Caco-2 (cell line): ENCODE measurements at regions not wholly inside any gene's neighbourhood (a gene's known extent, or its start where the extent isn't known, plus 50 kb on each side); places are given as distances from the start of the nearest gene placed in this dataset.

Experiments used
- BruUV-seq: library from RNA; stranded (reverse); fragments of 400-500 nt; replicated peaks from 2 replicates; lab custom pipeline; 2021; lab: Mats Ljungman, UMichigan
- CTCF ChIA-PET: fragments of 300-600 bp; sonication (Branson Sonifier 250); formaldehyde crosslinking; loops from one replicate; lab custom pipeline; 2022; ENCODE audit warnings: antibody characterized with exemption; lab: Charles Lee
- POLR2A ChIA-PET: fragments of 300-600 bp; sonication (Branson Sonifier 250); formaldehyde crosslinking; loops from one replicate; lab custom pipeline; 2022; ENCODE audit warnings: antibody characterized with exemption; lab: Charles Lee
- DNase-seq, 2 experiments: peaks; one replicate each; pipeline versions ENCODE4 v3.0.0 to v3.0.0-alpha.2; 2020 to 2022
- H3K27me3 ChIP-seq: replicated peaks from 2 replicates; pipeline ENCODE4 v1.6.0; 2011; ENCODE audit warnings: low read length; ENCODE audit not compliant: control insufficient read depth, insufficient read depth
- H3K36me3 ChIP-seq: 2 replicates; pipeline ENCODE4 v1.5.1; 2011; ENCODE audit warnings: low read length; ENCODE audit not compliant: control insufficient read depth, insufficient read depth
- H3K4me1 ChIP-seq: fragments of 250-450 bp; sonication (Bioruptor Pico); 2 replicates; pipeline ENCODE4 v1.5.1; 2020; ENCODE audit warnings: mild to moderate bottlenecking
- H3K4me3 ChIP-seq: 2 replicates; pipeline ENCODE4 v1.5.1; 2011; ENCODE audit warnings: low read depth, mild to moderate bottlenecking, control low read depth, low read length
- H3K9me3 ChIP-seq: fragments of 250-450 bp; sonication (Bioruptor Pico); 2 replicates; pipeline ENCODE4 v1.5.1; 2020; ENCODE audit warnings: mild to moderate bottlenecking, moderate library complexity
- H3K27ac Mint-ChIP-seq: one replicate; pipeline ENCODE4 v1.8.0; 2022; ENCODE audit warnings: mixed read lengths; ENCODE audit not compliant: unreplicated experiment
- H3K27me3 Mint-ChIP-seq: one replicate; pipeline ENCODE4 v1.8.0; 2022; ENCODE audit warnings: mixed read lengths; ENCODE audit not compliant: insufficient read depth, unreplicated experiment
- H3K36me3 Mint-ChIP-seq: one replicate; pipeline ENCODE4 v1.8.0; 2022; ENCODE audit warnings: mild to moderate bottlenecking, mixed read lengths; ENCODE audit not compliant: insufficient read depth, unreplicated experiment
- H3K4me1 Mint-ChIP-seq: one replicate; pipeline ENCODE4 v1.8.0; 2022; ENCODE audit warnings: low read depth, mixed read lengths; ENCODE audit not compliant: unreplicated experiment
- H3K4me3 Mint-ChIP-seq: one replicate; pipeline ENCODE4 v1.8.0; 2022; ENCODE audit warnings: mild to moderate bottlenecking, moderate library complexity, mixed read lengths; ENCODE audit not compliant: unreplicated experiment
- H3K9me3 Mint-ChIP-seq: one replicate; pipeline ENCODE4 v1.8.0; 2022; ENCODE audit warnings: mixed read lengths; ENCODE audit not compliant: unreplicated experiment
- intact Hi-C: fragments of 100-400 bp; cut with micrococcal nuclease; formaldehyde crosslinking; loops from one replicate; pipeline ENCODE4 v1.10.0; 2022; ENCODE audit not compliant: unreplicated experiment
- TF ChIP-seq, protein P1 (sequence below), 2 experiments: fragments of 200-600 bp in 1 of 2; IDR thresholded peaks; 1 replicate in 1 of 2; 2 replicates in 1 of 2; pipeline versions ENCODE4 v1.5.1 to v1.8.0; 2011 to 2022; ENCODE audit warnings: antibody characterized with exemption in 1 of 2, control low read depth in 1 of 2, inconsistent platforms in 1 of 2, low read depth in 1 of 2, low read length in 1 of 2, mild to moderate bottlenecking in 1 of 2, moderate library complexity in 1 of 2; ENCODE audit not compliant: insufficient read depth in 1 of 2, severe bottlenecking in 1 of 2, unreplicated experiment in 1 of 2

DNA sequence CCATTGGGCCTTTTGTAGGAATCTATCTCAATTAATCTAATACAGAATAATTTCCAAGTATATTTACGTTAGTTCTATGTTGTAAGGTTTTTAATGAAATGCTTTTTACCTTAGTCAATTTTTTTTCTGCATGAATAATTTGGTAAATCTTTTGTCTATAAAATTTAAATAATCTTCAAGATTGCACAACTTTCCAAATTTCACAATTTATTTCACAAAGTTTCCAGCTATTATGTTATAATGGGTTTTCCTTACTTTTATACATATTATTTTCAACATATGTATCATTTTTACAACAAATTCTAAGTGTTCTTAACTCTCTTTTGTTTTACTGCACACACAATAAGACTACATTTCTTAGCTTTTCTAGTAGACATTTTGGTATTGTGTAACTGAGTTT is 470.7 kb downstream of the ETV1 start:
- POLR2A ChIA-PET: no interaction called here
- no TSS peak for BruUV-seq
- TF ChIP-seq, protein P1, sequence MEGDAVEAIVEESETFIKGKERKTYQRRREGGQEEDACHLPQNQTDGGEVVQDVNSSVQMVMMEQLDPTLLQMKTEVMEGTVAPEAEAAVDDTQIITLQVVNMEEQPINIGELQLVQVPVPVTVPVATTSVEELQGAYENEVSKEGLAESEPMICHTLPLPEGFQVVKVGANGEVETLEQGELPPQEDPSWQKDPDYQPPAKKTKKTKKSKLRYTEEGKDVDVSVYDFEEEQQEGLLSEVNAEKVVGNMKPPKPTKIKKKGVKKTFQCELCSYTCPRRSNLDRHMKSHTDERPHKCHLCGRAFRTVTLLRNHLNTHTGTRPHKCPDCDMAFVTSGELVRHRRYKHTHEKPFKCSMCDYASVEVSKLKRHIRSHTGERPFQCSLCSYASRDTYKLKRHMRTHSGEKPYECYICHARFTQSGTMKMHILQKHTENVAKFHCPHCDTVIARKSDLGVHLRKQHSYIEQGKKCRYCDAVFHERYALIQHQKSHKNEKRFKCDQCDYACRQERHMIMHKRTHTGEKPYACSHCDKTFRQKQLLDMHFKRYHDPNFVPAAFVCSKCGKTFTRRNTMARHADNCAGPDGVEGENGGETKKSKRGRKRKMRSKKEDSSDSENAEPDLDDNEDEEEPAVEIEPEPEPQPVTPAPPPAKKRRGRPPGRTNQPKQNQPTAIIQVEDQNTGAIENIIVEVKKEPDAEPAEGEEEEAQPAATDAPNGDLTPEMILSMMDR (IDR thresholded peaks at IDR 0.05; ENCODE audit: insufficient read depth in 1 of 2, low read depth in 1 of 2, low read length in 1 of 2, severe bottlenecking in 1 of 2, unreplicated experiment in 1 of 2): no peak
- no peak overlapping the region for H3K27ac Mint-ChIP-seq
- H3K4me3 Mint-ChIP-seq: no peak overlapping the region
- Histone ChIP-seq H3K36me3 (no peaks in the 10 kb centered on the region), H3K9me3 (no peaks in the 10 kb centered on the region), H3K27me3 (no peaks in the 10 kb centered on the region), H3K4me1 (no peaks in the 10 kb centered on the region), H3K4me3 (no peak overlapping the region)
- no peaks in the 10 kb centered on the region for H3K36me3 Mint-ChIP-seq
- no peaks in the 10 kb centered on the region for H3K27me3 Mint-ChIP-seq
- CTCF ChIA-PET: no interaction called here
- no peaks in the 10 kb centered on the region for H3K4me1 Mint-ChIP-seq
- no peak for DNase-seq
- intact Hi-C loops: no loop called here
- no peaks in the 10 kb centered on the region for H3K9me3 Mint-ChIP-seq

DNA sequence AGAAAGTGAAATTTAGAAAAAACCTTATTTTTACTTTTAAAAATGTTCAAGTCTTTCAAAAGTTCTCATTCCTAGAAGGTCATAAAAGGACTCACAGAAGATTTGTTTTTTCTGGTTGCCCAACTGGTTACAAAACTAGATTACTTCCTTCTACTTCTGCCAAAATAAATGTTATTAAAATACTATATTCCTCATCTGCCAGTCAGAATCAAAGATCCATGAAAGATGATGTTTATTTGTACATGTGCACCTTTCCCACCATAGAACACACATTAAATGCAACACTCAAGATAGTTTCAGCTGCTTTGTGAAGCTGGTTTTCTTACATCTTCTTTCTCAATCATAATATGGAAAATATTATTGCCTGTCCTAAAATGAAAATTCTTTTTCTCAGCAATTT is 465.4 kb downstream of the ETV1 start:
- H3K4me1 ChIP-seq: no peaks in the 10 kb centered on the region
- no peaks in the 10 kb centered on the region for H3K36me3 ChIP-seq
- Mint-ChIP-seq H3K4me3 (no peak overlapping the region), H3K27ac (no peak overlapping the region), H3K36me3 (no peaks in the 10 kb centered on the region), H3K4me1 (no peaks in the 10 kb centered on the region), H3K27me3 (no peaks in the 10 kb centered on the region), H3K9me3 (no peaks in the 10 kb centered on the region)
- DNase-seq: no peak
- H3K27me3 ChIP-seq: no peaks in the 10 kb centered on the region
- intact Hi-C loops: loop anchor here (10.0 kb wide), 1 partner anchor 839 kb away; the partner anchor contains the start of gene ARL4A
- H3K4me3 ChIP-seq: no peak overlapping the region
- ChIA-PET POLR2A (no interaction called here), CTCF (no interaction called here)
- TF ChIP-seq, protein P1 (IDR thresholded peaks at IDR 0.05; ENCODE audit: insufficient read depth in 1 of 2, low read depth in 1 of 2, low read length in 1 of 2, severe bottlenecking in 1 of 2, unreplicated experiment in 1 of 2): no peak
- BruUV-seq: no TSS peak
- H3K9me3 ChIP-seq: no peaks in the 10 kb centered on the region

DNA sequence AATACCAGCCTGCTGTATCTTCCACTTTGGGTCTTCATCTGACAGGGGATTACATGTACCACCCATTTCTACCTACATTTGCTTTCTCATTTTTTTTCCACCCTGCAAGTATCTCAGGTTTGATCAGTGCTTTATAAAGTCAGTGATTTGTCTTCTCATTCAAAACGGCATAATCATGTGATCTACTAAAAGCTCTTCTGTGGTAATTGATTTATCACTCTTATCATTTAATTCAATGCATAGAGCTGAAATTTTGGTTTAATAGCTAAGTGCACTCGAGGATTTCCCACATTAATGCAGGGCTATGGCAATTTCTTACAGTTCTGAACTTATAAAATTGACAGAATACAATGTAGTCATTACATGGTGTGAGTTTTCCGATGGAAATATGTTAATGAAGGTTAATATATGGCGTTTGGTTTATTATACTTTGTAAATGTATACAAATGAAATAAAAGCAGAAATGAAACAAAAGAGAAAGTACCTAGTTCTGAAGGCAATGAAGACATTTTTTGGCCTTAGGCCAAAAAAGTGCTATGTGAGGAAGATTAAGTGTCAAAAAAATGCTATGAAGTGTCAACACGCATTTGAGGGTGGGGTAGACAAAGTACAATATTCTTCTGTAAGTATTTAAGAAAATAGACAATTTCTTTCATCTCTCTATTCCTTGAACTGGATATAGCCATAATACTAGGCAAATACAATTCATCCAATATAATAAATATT is 457.3 kb downstream of the ETV1 start:
- CTCF ChIA-PET: no interaction called here
- intact Hi-C loops: no loop called here
- POLR2A ChIA-PET: no interaction called here
- Histone ChIP-seq H3K4me3 (no peak overlapping the region), H3K9me3 (no peaks in the 10 kb centered on the region), H3K27me3 (no peaks in the 10 kb centered on the region), H3K36me3 (no peaks in the 10 kb centered on the region), H3K4me1 (no peaks in the 10 kb centered on the region)
- no peak for DNase-seq
- TF ChIP-seq, protein P1 (IDR thresholded peaks at IDR 0.05; ENCODE audit: insufficient read depth in 1 of 2, low read depth in 1 of 2, low read length in 1 of 2, severe bottlenecking in 1 of 2, unreplicated experiment in 1 of 2): no peak
- BruUV-seq: no TSS peak
- Mint-ChIP-seq H3K4me3 (no peak overlapping the region), H3K27me3 (no peaks in the 10 kb centered on the region), H3K9me3 (no peaks in the 10 kb centered on the region), H3K27ac (no peak overlapping the region), H3K4me1 (no peaks in the 10 kb centered on the region), H3K36me3 (peaks cover 4% of the 10 kb centered on the region)
